ENCODE measurements at regions not wholly inside any gene's neighbourhood (a gene's known extent, or its start where the extent isn't known, plus 50 kb on each side); places are given as distances from the start of the nearest gene placed in this dataset.

DNA sequence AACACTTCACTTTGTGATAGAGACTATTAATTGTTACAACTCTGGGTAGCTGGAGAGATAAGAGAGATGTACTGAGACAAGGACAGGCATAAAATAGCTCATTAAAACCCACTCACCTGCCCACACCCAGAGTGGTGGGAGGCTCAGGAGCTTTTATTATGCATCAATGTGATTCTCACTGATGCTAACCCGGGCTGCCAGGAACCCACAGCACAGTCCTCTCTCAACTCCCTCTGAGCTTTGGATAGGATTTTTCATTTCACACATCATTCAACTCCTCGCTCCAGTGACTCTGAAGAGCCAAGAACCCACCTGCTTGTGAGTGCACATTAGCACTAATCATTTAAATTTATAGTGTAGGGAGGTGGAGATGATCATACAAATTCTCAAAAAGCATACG lies 827.9 kb downstream of the FLRT2 start:
- 50 to 56% methylated on average over 3 of the region's 3 CpGs for WGBS, 2 donors
- no peak overlapping the region for H3K4me3 ChIP-seq

DNA sequence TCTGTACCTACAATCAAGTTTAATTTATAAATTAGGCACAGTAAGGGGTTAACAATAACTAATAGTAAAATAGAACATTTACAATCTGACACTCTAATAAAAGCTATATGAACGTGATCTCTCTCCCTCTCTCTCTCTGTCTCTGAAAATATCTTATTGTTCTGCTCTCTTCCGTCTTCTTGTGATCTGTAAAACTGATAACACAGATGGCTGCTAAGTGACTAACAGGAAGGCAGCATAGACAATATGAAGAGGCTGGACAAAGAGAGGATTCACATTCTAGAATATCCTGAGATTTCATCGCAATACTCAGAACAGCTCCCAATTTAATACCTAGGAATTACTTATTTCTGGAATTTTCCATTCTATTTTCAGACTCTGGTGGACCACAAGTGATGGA lies 827.2 kb downstream of the FLRT2 start:
- H3K27me3 ChIP-seq: no peaks in the 10 kb centered on the region
- no peaks in the 10 kb centered on the region for H3K36me3 ChIP-seq (replicated peaks in 1 of 2; ENCODE audit: insufficient read depth in 1 of 2, low read depth in 2 of 2)
- H3K27ac ChIP-seq: no peak overlapping the region
- H3K9me3 ChIP-seq: no peaks in the 10 kb centered on the region
- TF ChIP-seq, protein P1, sequence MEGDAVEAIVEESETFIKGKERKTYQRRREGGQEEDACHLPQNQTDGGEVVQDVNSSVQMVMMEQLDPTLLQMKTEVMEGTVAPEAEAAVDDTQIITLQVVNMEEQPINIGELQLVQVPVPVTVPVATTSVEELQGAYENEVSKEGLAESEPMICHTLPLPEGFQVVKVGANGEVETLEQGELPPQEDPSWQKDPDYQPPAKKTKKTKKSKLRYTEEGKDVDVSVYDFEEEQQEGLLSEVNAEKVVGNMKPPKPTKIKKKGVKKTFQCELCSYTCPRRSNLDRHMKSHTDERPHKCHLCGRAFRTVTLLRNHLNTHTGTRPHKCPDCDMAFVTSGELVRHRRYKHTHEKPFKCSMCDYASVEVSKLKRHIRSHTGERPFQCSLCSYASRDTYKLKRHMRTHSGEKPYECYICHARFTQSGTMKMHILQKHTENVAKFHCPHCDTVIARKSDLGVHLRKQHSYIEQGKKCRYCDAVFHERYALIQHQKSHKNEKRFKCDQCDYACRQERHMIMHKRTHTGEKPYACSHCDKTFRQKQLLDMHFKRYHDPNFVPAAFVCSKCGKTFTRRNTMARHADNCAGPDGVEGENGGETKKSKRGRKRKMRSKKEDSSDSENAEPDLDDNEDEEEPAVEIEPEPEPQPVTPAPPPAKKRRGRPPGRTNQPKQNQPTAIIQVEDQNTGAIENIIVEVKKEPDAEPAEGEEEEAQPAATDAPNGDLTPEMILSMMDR (IDR thresholded peaks at IDR 0.05): no peak
- no peak for TF ChIP-seq POLR2A (IDR thresholded peaks at IDR 0.05)
- no peaks in the 10 kb centered on the region for H3K4me1 ChIP-seq
- DNase-seq: no peak
- intact Hi-C loops (cut with DNase I): no loop called here
- ATAC-seq: no peak
- 64 to 70% methylated on average over 3 of the region's 3 CpGs for WGBS, 2 donors
- H3K4me3 ChIP-seq: no peak overlapping the region

More for the DNA sequence above, 827.9 kb downstream of the FLRT2 start:
- Histone ChIP-seq H3K36me3 (replicated peaks in 1 of 2; ENCODE audit: insufficient read depth in 1 of 2, low read depth in 2 of 2) (no peaks in the 10 kb centered on the region), H3K27ac (no peak overlapping the region), H3K4me1 (no peaks in the 10 kb centered on the region), H3K27me3 (no peaks in the 10 kb centered on the region), H3K9me3 (no peaks in the 10 kb centered on the region)
- TF ChIP-seq, protein P1 (IDR thresholded peaks at IDR 0.05): no peak
- TF ChIP-seq POLR2A (IDR thresholded peaks at IDR 0.05): no peak
- intact Hi-C loops (cut with DNase I): no loop called here
- ATAC-seq (no peak), DNase-seq (no peak)

- Histone ChIP-seq H3K27ac (no peak overlapping the region), H3K9me3 (no peaks in the 10 kb centered on the region), H3K4me1 (no peaks in the 10 kb centered on the region), H3K27me3 (no peaks in the 10 kb centered on the region), H3K4me3 (no peak overlapping the region), H3K36me3 (replicated peaks in 1 of 2; ENCODE audit: insufficient read depth in 1 of 2, low read depth in 2 of 2) (no peaks in the 10 kb centered on the region)
- 49 to 63% methylated on average over 3 of the region's 3 CpGs for WGBS, 2 donors
- intact Hi-C loops (cut with DNase I): no loop called here
- DNase-seq (no peak), ATAC-seq (no peak)
- TF ChIP-seq POLR2A (IDR thresholded peaks at IDR 0.05): no peak
- TF ChIP-seq, protein P1 (IDR thresholded peaks at IDR 0.05): no peak
Measured at GRCh38 chr14:86346818-86347384, 817.0 kb downstream of the FLRT2 start.

DNA sequence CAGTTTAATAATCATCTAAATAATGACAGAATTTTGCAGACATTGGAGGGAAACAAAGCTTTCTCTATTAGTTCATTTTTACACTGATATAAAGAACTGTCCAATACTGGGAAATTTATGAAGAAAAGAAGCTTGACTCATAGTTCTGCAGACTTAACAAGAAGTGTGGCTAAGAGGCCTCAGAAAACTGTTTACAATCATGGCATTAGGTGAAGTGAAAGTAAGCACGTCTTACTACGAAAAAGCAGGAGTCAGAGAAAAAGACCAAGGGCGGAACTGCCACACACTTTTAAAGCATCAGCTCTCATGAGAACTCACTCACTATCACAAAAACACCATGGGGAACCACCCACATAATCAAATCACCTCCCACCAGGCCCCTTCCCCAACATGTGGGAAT lies 804.4 kb downstream of the FLRT2 start:
- intact Hi-C loops (cut with DNase I): no loop called here
- TF ChIP-seq, protein P1 (IDR thresholded peaks at IDR 0.05): no peak
- no peak for TF ChIP-seq POLR2A (IDR thresholded peaks at IDR 0.05)
- Histone ChIP-seq H3K9me3 (no peaks in the 10 kb centered on the region), H3K27me3 (no peaks in the 10 kb centered on the region), H3K36me3 (replicated peaks in 1 of 2; ENCODE audit: insufficient read depth in 1 of 2, low read depth in 2 of 2) (no peaks in the 10 kb centered on the region), H3K4me3 (no peak overlapping the region), H3K4me1 (no peaks in the 10 kb centered on the region), H3K27ac (no peak overlapping the region)
- WGBS, 2 donors: 65 to 80% methylated on average over 3 of the region's 3 CpGs
- no peak for ATAC-seq
- no peak for DNase-seq

DNA sequence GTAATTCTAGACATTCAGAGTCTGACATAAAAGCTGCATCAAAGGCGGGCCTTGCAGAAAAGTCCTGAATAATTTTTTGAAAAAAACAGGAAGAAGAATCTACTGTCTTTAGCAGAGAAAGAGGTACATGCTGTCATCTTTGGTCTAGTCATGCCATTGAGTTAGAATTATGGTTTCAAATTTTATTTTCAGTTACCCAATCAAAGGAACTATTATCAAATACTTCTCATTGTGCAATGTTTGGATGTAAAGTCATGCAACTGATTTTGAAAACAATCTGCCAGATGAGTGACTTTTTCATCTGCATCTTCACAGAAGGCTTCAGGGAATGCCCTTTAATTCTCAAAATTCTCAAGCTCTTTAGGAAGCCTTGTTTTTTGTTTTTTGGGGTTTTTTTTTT lies 803.5 kb downstream of the FLRT2 start:
- Histone ChIP-seq H3K27me3 (no peaks in the 10 kb centered on the region), H3K36me3 (replicated peaks in 1 of 2; ENCODE audit: insufficient read depth in 1 of 2, low read depth in 2 of 2) (no peaks in the 10 kb centered on the region), H3K27ac (no peak overlapping the region), H3K4me1 (no peaks in the 10 kb centered on the region), H3K9me3 (no peaks in the 10 kb centered on the region), H3K4me3 (no peak overlapping the region)
- ATAC-seq: no peak
- DNase-seq: no peak
- intact Hi-C loops (cut with DNase I): no loop called here
- TF ChIP-seq, protein P1 (IDR thresholded peaks at IDR 0.05): no peak
- no peak for TF ChIP-seq POLR2A (IDR thresholded peaks at IDR 0.05)
- WGBS, 2 donors: 70 to 87% methylated on average over 1 of the region's 1 CpG

Measured in body of pancreas (tissue), 4 donors.